ENCODE measurements at regions not wholly inside any gene's neighbourhood (a gene's known extent, or its start where the extent isn't known, plus 50 kb on each side); places are given as distances from the start of the nearest gene placed in this dataset.
"Not testable (repeated sequence)": the region's sequence is repeated elsewhere in the genome, so short reads cannot be mapped to it uniquely, and the experiment has no call there.

DNA sequence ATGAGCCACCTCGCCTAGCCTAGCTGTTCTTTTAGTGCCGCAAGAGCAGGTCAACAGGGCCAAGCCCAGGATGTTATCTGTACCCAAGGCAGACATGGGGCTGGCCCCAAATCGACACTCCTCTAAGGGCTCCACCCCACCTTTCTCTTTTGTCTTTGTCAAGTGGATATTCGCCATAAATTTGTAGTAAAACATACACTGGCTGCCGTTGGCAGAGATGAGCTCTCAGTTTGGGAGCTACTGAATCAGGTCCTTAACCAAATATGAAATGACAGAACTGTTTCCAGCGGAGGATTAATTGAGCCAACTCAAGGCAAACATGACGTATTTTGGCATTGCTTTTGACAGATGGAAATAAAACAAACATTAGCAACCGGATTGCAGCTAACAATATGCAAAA lies 556.9 kb upstream of the CDH5 start:
- DNase-seq (ENCODE audit: low read depth in 2 of 2) = no peak

DNA sequence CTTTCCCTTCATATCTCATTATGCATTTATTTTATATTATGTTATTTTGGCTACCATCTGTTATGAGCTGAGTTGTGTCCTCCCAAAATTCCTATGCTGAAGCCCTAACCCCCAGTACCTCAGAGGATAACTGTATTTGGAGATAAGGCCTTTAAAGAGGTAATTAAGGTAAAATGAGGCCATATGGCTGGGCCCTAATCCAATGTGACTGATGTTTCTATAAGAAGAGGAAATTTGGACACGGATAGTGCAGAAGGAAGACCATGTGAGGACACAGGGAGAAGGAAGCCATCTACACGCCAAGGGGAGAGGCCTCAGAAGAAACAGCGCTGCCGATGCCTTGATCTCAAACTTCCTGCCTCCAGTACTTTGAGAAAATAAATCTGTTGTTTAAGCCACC lies 557.7 kb upstream of the CDH5 start:
- DNase-seq (ENCODE audit: low read depth in 2 of 2) = no peak

DNA sequence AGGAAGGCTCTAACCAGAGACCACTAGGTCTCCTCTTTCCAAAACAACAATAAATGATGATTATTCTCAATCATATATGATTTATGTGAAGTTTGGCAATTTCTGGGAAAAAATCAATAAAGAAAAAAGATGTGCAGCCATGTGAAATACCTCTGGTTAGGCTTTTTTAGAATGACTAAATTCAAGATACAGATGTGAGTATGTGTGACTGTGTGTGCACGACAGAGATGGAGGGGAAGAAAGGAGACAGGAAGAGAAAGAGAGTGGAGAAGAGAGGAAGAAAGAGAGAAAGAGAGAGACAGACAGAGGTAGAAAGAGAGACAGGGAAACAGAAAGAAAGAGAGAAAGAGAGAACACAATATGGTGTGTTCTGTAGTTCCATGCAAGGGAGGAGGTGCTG lies 558.6 kb upstream of the CDH5 start:
- DNase-seq (ENCODE audit: low read depth in 2 of 2) = no peak

DNA sequence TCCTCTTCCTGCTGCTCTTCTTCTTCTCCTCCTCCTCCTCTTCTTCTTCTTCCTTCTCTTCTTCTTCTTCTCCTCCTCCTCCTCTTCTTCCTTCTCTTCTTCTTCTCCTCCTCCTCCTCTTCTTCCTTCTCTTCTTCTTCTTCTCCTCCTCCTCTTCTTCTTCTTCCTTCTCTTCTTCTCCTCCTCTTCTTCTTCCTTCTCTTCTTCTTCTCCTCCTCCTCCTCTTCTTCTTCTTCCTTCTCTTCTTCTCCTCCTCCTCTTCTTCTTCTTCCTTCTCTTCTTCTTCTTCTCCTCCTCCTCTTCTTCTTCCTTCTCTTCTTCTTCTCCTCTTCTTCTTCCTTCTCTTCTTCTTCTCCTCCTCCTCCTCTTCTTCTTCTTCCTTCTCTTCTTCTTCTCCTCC lies 560.8 kb upstream of the CDH5 start:
- DNase-seq (ENCODE audit: low read depth in 2 of 2) = not testable (repeated sequence)

DNA sequence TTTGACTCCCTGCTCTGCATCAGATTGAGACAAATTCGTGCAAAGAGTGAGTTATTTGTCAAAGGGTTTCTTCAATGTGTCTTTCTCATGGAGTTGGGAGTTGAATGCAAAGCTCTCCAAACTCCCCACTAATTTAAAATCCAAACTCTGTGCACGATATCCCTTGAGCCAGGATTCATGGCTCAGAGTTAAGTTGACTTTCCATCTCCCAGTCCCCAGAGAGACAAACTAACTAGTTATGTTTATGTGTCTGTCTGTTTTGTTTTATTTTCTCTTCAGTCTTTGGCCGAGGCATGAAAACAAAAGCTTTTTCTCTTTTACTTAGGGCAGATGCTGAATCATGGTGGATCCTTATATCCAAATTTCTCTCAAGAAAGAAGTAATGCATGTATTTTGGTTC lies 570.0 kb upstream of the CDH5 start:
- no peak for DNase-seq (ENCODE audit: low read depth in 2 of 2)

DNA sequence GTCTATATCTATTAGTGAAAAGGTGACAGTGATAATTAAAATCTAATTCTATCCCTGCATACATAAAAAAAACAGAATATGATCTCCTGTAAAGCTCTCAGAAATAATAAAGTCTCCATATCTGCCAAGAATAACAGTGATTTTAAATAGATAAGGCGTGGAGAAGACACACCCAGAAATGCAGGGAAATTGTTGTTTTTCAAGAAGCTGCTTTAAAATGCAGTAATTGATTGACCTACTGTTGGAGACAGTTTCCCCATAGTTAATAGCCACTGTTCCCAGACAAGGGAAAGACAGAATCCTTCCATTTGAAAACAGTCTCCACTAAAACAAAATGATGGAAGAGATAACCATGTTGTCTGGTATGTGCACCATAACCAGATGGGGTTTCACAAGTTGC lies 571.5 kb upstream of the CDH5 start:
- DNase-seq (ENCODE audit: low read depth in 2 of 2) = no peak

DNA sequence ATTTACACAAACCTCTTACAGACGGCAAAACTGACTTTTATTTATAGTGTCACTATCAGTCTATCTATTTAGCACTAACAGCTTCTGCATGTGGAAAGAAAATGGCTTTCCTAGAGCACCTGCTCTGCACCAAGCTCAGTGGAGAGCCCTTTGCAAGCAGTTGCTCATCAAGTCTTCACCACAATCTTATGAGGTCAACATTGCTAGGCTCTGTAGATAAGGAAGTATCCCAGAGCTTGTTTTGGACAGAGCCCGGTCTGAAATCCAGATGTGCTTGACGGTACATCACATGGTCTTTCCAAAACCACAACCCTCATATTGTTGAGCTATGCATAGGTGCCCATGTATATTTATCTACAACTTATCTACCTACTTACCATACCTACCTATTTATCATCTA lies 572.7 kb upstream of the CDH5 start:
- no peak for DNase-seq (ENCODE audit: low read depth in 2 of 2)

DNA sequence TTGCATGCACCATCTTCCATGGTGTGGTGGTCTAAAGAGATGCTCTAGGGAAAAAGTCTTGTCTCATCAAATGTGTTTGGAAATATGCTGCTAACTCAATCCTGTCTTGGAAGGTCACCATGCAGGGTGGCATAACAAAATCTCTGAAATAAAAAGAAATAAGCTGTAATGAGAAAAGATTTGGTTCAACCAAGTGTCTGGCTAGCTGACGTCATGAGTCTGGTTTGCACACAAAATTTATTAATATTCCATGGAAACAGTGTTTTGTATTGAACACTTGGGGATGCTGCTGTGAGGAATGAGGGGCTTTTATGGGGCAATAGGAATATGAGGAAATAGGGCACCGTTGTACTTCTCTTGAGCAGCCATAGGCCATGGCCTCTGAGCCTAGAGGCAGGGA lies 575.7 kb upstream of the CDH5 start:
- DNase-seq (ENCODE audit: low read depth in 2 of 2) = no peak

DNA sequence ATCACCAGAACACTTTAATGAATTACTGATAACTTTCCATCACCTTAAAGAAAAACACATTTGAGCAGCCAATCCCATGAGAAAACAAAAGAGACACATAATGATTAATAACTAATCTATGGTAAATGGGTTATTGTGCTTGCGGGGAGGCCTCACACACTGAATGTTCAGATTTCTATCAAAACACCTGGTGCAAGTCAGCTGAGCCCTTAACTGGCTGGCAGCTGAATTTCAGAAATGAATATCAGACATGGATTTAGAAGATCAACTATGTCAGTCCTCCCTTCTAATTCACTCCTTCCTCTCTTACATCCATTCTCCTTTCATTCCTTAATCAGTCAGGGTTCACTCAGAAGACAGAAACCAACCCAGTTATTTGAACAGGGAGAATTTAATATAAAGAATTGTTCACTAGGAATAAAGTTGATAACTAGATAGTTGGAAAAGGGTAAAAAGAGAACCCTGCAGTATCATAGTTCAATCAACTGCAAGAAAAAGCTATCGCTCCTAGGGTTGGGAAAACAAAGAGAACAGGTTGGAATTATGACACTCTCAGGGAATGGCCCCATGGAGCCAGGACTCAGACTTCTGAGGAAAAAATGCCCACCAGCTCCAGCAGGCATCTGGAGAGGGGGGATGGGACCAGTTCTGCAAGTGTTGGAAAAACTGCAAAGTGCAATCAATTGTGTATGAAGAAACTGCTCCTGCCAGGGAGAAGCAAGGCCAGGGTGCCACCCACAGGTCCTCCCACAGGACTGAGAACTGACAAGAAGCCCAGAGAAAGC lies 577.1 kb upstream of the CDH5 start:
- no peak for DNase-seq (ENCODE audit: low read depth in 2 of 2)

DNA sequence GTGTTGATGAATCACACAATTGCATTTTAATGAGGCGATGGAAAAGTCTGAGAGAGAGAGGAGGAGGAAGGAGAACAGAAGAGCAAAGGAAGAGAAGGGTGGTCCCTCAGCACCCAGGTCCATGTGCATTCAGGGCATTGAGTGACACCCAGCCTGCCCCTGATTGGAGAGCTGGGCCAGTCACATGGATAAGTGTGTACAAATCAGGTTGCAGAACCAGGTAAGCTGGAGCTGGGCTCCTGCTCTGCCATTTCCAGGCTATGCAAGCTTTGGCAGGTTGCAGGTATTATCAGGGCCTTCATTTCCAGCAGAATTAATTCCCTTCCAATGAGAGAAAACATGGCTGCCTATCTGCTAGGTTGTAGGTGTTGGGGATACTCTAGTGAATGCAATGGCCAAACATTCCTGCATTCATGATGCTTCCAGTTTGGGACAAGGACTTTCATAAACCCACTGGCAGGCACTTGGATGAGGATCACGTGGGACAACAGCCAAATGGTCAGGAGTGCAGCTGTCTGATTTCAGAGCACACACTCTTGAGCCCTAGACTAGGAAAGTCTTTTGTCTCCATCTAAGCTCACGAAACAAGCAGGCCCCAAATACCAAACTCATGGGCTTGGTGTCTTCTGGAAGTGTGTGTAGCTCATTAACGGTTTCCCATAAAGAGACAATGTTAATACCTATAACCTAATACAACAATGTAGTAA lies 577.9 kb upstream of the CDH5 start:
- no peak for DNase-seq (ENCODE audit: low read depth in 2 of 2)

DNA sequence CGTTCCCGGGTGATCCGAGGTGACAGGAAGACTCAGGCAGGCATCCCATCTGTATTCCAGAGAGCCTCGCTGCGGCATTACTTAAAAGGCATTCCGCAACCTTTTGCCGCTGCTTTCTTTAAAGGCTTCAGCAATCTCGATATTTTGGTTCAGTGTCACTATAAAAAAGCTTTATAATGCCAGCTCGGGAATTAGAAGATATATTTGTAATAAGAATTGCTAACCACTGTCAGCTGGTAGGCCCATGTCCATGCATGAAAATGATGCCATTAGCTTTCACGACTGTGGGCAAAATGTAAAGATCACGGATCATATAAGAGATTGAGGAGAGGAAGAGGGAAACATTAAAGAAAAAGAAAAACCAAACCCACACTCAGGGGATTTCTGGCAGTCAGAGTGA lies 578.6 kb upstream of the CDH5 start:
- DNase-seq (ENCODE audit: low read depth in 2 of 2) = no peak

DNA sequence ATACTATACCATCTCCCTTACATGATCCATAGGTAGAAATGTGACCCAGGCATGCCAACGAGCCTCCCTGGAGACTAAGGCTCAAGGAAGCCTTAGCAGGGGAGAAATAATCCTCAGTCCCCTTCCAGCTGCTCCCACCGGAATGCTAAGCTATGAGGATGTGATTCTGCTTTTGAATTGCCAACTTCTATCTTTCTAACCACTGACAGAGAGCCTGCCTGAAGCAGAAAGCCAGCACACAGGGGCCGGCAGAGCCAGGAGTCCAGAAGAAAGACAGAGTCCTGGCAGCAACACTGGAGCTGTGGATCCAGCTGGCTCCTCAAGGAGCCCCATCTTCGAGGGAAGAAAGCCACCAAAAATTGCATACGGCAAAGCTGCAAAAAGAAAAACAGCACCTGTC lies 579.6 kb upstream of the CDH5 start:
- no peak for DNase-seq (ENCODE audit: low read depth in 2 of 2)

DNA sequence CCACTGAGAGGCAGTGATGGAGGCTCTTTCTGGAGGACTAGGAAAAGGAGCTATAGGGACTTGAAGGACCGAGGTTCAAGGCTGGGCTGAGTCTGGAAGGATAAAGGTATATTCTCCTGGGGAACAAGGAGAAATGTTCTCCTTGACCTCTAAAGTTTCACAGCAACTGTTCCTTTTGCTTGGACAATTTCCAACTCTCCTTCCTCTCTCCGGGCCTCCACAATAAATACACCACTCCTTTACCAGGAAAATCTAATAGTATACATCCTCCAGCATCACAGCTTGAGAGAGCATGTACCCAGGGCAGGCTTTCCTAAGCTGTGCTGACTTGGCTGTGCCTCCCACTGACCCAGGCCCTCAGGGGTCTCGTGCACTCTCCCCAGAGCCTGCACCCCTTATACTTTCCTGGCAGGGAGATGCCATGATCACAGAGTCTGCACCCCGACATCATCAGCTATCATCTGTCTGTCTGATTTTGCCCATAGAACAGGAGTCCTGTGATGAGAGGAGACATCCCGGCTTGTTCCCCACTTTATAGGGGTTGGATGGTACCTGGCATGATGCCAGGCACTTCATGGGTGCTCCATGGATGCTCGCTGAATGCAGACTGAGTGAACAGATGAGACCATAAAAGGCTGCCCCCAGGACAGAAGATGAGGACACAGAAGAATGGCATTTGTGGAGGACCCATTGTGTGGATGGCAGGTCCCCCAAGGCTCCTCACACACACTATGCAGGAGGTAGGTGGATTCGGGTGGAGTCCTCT lies 582.6 kb upstream of the CDH5 start:
- no peak for DNase-seq (ENCODE audit: low read depth in 2 of 2)

DNA sequence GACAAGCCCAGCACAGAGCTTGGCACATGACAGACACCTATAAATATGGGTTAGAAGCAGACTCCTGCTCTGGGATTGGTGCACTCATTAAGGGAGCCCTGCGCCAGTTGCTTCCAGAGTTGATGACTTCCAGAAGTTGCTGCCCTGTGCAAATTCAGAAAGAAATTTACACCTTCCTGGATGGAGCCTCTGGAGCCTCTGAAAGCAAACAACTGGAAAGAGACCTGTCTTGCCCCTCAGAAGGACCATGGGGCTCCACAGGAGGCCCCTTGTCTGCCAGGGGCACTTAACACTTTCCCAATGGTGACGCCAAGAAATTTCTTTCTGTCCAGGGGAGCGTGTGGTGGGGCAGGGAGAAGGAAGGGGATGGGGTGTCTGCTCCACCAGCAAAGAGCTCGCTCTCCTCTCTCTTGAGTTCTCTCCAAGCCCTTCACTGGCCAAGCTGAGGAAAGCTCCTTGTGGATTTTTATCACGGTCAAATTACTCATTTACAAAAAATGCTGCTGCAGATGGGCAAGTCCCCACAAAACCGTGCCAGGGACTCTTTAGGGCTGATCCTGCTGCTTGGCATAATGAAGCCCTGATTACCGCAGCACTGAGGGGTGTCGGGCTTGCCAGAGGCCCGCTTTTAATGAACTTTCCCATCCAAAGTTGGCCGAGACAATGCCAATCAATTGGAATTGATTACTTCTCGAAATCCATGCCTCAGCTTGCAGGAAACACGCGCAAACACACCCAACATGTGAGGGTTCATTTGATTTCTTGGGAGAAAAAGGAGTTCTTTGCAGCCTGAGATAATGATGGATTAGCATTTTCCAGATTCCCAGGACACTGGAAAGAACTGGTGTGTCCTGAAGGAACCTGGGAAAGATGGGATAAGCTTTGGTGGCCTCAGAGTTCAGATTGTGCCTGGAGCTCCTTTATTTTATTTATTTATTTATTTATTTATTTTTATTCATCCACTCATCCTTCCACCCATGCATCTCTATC lies 583.6 kb upstream of the CDH5 start:
- DNase-seq (ENCODE audit: low read depth in 2 of 2) = no peak

DNA sequence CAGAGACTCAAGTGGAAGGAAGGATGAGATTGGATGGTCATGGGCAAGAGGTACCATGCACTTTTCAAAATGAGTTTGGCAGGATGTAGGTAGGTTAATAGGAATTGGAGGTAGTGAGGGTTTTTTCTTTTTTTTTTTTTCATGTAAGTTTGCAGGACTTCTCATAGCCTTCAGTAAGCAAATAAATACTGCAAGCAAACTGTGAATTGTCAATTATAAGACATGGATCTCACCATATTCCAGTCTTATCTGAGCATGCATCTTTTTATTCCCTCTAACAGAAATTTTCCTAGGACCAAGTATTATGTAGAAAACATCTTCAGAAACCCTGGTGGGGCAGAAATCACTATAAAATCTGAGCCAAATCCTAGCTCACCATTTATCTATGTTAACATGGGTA lies 584.6 kb upstream of the CDH5 start:
- DNase-seq (ENCODE audit: low read depth in 2 of 2) = no peak

DNA sequence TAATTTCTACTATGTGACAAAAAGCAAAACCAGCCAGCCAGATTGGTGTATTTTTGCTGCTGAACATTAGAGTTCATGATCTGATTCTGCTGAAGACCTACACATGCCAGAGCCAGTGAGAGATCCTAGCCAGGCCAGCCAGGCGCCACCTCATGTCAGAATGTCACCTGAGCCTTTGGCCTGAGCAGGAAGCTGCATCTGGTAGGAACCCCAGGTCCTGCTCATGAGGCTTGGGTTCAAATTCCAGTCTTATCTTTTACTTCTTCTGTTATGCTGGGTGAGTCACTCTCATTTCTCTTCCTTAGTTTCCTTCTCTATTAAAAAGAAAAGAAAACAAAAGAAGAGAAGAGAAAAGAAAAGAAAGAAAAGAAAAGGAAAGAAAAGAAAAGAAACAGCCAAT lies 585.1 kb upstream of the CDH5 start:
- DNase-seq (ENCODE audit: low read depth in 2 of 2) = no peak

DNA sequence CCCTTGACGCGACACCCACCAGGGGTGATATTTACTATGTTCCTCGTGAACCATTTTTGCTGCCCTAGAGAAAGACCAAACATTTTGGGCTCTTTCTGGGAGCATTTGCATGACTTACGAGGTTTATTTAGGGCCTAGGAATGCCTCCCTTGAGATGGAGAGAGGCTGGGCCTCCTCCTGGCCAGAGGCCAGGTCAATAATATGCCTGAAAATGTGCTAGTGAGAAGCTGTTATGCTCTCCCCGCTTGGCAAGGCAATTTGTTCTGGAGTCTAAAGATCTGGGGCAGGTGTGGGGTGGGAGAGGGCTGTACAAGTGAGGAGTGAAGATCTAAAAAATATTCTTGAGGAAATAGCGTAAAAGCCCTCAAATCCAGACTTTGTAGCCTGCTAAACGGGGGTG lies 587.3 kb upstream of the CDH5 start:
- no peak for DNase-seq (ENCODE audit: low read depth in 2 of 2)

DNA sequence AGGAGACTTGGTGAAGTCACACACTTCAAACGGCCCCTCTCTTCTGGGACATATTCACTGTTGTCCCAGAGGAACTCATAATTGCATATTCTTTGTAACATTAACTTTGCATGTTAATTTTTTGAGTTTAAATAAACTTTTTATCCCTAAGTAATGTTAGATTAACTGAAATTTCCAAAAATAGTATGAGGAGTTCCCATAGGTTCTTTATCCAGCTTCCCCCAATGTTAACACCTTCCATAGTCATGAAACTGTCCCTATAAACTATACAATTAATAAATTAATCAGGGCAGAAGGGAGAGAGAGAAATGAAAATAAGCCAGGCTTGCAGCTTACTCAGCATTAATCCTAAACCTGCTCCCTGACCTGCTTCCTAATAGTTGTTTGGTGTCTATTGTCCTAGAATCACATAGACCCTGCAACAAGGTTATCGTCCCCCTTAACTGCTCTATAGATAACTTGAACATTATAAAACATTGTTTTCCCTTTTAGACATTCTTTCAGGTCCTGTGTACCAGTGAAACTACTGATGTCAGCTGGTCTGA lies 589.8 kb upstream of the CDH5 start:
- no peak for DNase-seq (ENCODE audit: low read depth in 2 of 2)

DNA sequence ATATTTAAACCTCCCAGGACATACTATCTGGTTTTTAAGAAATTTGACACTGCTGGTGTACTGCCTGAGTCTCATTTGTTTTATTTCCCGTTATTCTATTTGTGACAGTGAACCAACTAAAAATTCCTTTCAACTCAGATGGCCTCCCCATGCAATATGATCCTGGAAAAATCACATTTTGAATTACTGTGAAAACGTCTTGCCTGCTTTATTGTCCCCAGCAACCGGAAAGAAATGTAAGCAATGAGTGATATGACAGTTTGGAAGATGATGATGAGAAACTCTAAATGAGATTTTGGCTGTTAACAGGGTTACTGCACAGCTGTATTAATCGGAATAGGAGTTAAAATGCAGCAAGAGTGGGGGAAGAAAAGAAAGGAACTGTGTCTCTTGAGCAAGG lies 590.7 kb upstream of the CDH5 start:
- DNase-seq (ENCODE audit: low read depth in 2 of 2) = no peak

DNA sequence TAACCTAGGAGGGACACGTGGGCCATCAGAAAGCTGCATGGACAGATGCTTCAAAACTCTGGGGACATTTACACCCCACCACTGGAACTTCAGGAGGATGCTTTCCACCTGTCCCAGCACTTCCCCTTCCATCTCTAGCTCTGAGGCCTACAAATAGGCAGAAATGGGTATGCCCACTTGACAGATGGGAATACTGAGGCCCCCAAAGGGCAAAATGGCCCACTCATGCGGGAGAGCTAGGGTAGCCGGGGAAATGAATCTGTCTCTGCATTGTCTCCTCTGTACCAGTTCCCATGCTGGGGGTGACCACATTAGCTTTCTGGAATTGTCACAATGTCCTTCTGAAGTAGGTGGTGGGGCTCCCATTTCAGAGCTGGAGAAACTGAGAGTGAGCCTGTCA lies 592.1 kb upstream of the CDH5 start:
- no peak for DNase-seq (ENCODE audit: low read depth in 2 of 2)

DNA sequence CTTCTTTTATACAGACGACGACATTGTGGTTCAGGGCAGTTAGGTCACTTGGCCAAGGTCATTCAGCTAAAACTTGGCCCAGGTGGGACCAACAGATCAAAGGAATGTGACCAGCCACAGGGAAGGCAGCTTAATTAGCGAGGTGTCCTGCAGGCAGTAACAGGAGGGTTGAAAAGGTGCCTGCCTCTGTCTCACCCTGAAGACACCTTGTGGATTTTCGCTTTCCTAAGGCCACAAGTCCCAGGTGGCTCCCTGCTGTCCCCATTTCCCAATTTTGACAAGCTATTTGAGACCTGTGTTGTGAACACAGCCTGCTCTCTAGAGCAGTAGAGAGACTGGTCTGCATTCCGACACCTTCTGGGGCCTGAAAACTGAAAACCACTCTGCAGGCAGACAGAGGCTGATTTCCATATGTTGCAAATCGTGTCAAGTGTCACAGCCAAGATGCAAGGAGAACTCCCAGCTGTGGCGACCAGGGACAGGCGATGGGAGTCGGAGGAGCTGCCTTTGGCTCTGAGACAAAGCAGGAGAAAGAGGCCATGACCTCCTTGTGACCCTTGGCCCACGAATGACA lies 593.1 kb upstream of the CDH5 start:
- no peak for DNase-seq (ENCODE audit: low read depth in 2 of 2)

All from stimulated activated CD8-positive, alpha-beta memory T cell treated with anti-CD3 and anti-CD28 coated beads, Interleukin-15, amount 100 ng/mL, for 4 hours (primary cell).